MG63 (cell line): ENCODE measurements at regions not wholly inside any gene's neighbourhood (a gene's known extent, or its start where the extent isn't known, plus 50 kb on each side); places are given as distances from the start of the nearest gene placed in this dataset.

ENCODE experiments used
- DNase-seq: peaks from one replicate; pipeline ENCODE4 v3.0.0-alpha.2; 2020
- H3K27me3 ChIP-seq: fragments of 250-450 bp; sonication (Bioruptor Pico); 2 replicates; pipeline ENCODE4 v1.5.1; 2020; ENCODE audit warnings: mild to moderate bottlenecking, moderate library complexity
- H3K36me3 ChIP-seq: fragments of 250-450 bp; sonication (Bioruptor Pico); 2 replicates; pipeline ENCODE4 v1.5.1; 2020; ENCODE audit warnings: mild to moderate bottlenecking, moderate library complexity
- H3K4me3 ChIP-seq: fragments of 250-450 bp; sonication (Bioruptor Pico); 2 replicates; pipeline ENCODE4 v1.5.1; 2020; ENCODE audit warnings: mild to moderate bottlenecking, moderate library complexity
- H3K9me3 ChIP-seq: fragments of 250-450 bp; sonication (Bioruptor Pico); 2 replicates; pipeline ENCODE4 v1.5.1; 2020; ENCODE audit warnings: mild to moderate bottlenecking, moderate library complexity

GRCh38 chr3:89042236-89042835 lies 65.1 kb upstream of the EPHA3 start:
- Histone ChIP-seq H3K4me3 (no peak overlapping the region), H3K36me3 (no peaks in the 10 kb centered on the region)

DNA sequence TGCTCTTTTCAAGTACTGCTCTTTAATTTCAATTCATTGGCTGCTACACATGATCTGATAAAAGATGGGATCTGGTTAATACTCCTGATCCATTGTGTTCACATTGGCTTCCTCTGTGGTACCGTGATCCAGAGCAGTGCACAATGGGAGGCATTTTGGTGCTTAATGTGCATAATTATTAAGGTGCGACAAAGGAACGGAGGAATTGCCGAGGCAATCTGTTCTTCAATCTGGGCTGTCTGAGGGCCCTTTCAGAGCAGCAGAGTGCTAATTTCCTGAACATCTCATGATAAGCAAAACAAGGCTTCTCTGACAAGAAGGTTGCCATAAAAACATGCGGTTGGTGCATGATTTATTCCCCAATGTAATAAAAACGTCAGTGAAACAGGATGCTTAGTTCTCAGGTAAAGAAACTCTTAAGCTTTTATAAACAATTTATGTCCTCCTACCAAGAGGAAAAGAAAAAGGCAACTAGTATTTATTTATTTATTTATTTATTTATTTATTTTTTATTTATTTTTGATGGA lies 64.0 kb upstream of the EPHA3 start:
- DNase-seq = no peak
- no peaks in the 10 kb centered on the region for H3K27me3 ChIP-seq

More at GRCh38 chr3:89042236-89042835, 65.1 kb upstream of the EPHA3 start:
- no peak for DNase-seq
- no peaks in the 10 kb centered on the region for H3K27me3 ChIP-seq
- H3K9me3 ChIP-seq = no peaks in the 10 kb centered on the region; the same call in 1 of the 2 replicates

GRCh38 chr3:89046661-89047060 lies 60.8 kb upstream of the EPHA3 start:
- Histone ChIP-seq H3K36me3 (no peaks in the 10 kb centered on the region), H3K27me3 (no peaks in the 10 kb centered on the region), H3K4me3 (no peak overlapping the region), H3K9me3 (no peaks in the 10 kb centered on the region)
- DNase-seq = no peak

More for the DNA sequence above, 64.0 kb upstream of the EPHA3 start:
- no peak overlapping the region for H3K4me3 ChIP-seq
- no peaks in the 10 kb centered on the region for H3K36me3 ChIP-seq
- no peaks in the 10 kb centered on the region; the same call in 1 of the 2 replicates for H3K9me3 ChIP-seq

- Histone ChIP-seq H3K36me3 (no peaks in the 10 kb centered on the region), H3K4me3 (no peak overlapping the region), H3K9me3 (no peaks in the 10 kb centered on the region), H3K27me3 (no peaks in the 10 kb centered on the region)
- no peak for DNase-seq
Measured at GRCh38 chr3:89049119-89049518, 58.3 kb upstream of the EPHA3 start.

- Histone ChIP-seq H3K4me3 (no peak overlapping the region), H3K9me3 (no peaks in the 10 kb centered on the region), H3K27me3 (no peaks in the 10 kb centered on the region), H3K36me3 (no peaks in the 10 kb centered on the region)
- no peak for DNase-seq
Measured at GRCh38 chr3:89052386-89052785, 55.0 kb upstream of the EPHA3 start.

- Histone ChIP-seq H3K9me3 (no peaks in the 10 kb centered on the region; the same call in 1 of the 2 replicates), H3K36me3 (no peaks in the 10 kb centered on the region), H3K4me3 (no peak overlapping the region), H3K27me3 (no peaks in the 10 kb centered on the region; the same call in 1 of the 2 replicates)
- no peak for DNase-seq
Measured at GRCh38 chr3:89057398-89057797, 50.0 kb upstream of the EPHA3 start.
